Adipocyte (in vitro differentiated cells): ENCODE measurements at regions not wholly inside any gene's neighbourhood (a gene's known extent, or its start where the extent isn't known, plus 50 kb on each side); places are given as distances from the start of the nearest gene placed in this dataset.

Experiments used
- DNase-seq: peaks from one replicate; pipeline ENCODE4 v3.0.0-alpha.2; 2015; ENCODE audit warnings: low read depth
- H3K27me3 ChIP-seq: replicated peaks from 2 replicates; pipeline ENCODE4 v1.7.0; 2013; ENCODE audit warnings: mild to moderate bottlenecking, low read length, moderate library complexity; ENCODE audit not compliant: control insufficient read depth, insufficient read depth
- H3K36me3 ChIP-seq: 2 replicates; pipeline ENCODE4 v1.7.0; 2013; ENCODE audit warnings: low read length, mild to moderate bottlenecking, moderate library complexity; ENCODE audit not compliant: control insufficient read depth, insufficient read depth, severe bottlenecking
- H3K4me1 ChIP-seq: 2 replicates; pipeline ENCODE4 v1.7.0; 2013; ENCODE audit warnings: mild to moderate bottlenecking, low read length, moderate library complexity; ENCODE audit not compliant: control insufficient read depth, insufficient read depth
- H3K4me3 ChIP-seq: 2 replicates; pipeline ENCODE4 v1.7.0; 2013; ENCODE audit warnings: mild to moderate bottlenecking, low read length, moderate library complexity
- H3K9ac ChIP-seq: 2 replicates; pipeline ENCODE4 v1.7.0; 2013; ENCODE audit warnings: mild to moderate bottlenecking, low read length, moderate library complexity
- H3K9me3 ChIP-seq: 2 replicates; pipeline ENCODE4 v1.7.0; 2013; ENCODE audit warnings: mild to moderate bottlenecking, low read length, moderate library complexity; ENCODE audit not compliant: control insufficient read depth

- H3K36me3 ChIP-seq, result no peaks in the 10 kb centered on the region
- no peak overlapping the region for H3K9ac ChIP-seq
- peaks cover 12% of the 10 kb centered on the region for H3K9me3 ChIP-seq
- H3K4me1 ChIP-seq, result no peaks in the 10 kb centered on the region
- no peak for DNase-seq
- H3K4me3 ChIP-seq, result no peak overlapping the region
- H3K27me3 ChIP-seq, result peaks cover 40% of the 10 kb centered on the region
Measured at GRCh38 chr1:10857687-10858086, 61.2 kb upstream of the CASZ1 start.

DNA sequence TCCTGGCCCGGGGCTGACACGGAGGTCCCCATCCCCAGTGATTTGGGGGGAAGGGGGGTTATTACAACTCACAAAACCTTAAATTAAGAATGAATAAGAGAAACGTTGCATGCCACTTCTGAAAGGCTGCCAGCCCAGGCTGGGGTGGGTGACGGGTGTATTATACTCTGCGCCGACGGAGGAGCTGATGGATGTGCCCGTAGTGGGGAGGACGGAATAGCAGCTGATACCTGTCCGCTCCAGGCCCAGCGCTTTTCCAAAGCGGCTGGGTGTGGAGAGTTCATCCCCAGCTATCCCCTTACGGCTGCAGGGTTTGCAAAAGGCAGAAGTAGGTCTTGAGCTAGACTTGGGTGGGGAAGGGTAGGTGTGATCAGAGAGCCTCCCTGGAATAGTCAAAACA, 63.8 kb upstream of the CASZ1 start:
- Histone ChIP-seq H3K27me3 (peaks cover 65% of the 10 kb centered on the region), H3K9ac (no peak overlapping the region), H3K4me1 (no peaks in the 10 kb centered on the region), H3K4me3 (no peak overlapping the region), H3K9me3 (peaks cover 5% of the 10 kb centered on the region), H3K36me3 (no peaks in the 10 kb centered on the region)
- no peak for DNase-seq

DNA sequence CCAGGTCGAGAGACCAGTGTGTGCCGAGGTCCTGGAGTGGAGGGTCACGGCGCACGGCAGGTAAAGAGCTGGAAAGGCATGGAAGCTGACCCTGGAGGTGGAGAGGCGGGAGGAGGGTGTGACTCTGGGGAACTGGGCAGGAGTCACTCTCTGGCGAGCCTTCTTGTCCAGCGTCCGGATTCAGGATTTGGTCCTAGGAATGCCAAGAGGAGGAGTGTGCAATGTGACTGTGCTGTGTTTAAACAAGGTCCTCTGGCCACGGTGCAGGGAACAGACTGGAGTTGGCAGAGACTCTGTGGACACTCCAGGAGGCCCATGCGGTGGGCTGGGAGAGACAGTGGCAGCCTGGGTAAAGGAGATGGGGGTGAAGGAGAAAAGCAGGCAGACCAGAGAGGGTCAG, 64.2 kb upstream of the CASZ1 start:
- Histone ChIP-seq H3K9me3 (peaks cover under 1% of the 10 kb centered on the region), H3K36me3 (no peaks in the 10 kb centered on the region), H3K4me3 (no peak overlapping the region), H3K4me1 (no peaks in the 10 kb centered on the region), H3K9ac (no peak overlapping the region), H3K27me3 (peaks cover 70% of the 10 kb centered on the region)
- no peak for DNase-seq

- Histone ChIP-seq H3K9me3 (no peaks in the 10 kb centered on the region), H3K27me3 (peaks cover 73% of the 10 kb centered on the region), H3K4me1 (peaks cover 2% of the 10 kb centered on the region), H3K9ac (no peak overlapping the region), H3K36me3 (no peaks in the 10 kb centered on the region), H3K4me3 (no peak overlapping the region)
- DNase-seq, result no peak
Measured at GRCh38 chr1:10861822-10862221, 65.4 kb upstream of the CASZ1 start.

DNA sequence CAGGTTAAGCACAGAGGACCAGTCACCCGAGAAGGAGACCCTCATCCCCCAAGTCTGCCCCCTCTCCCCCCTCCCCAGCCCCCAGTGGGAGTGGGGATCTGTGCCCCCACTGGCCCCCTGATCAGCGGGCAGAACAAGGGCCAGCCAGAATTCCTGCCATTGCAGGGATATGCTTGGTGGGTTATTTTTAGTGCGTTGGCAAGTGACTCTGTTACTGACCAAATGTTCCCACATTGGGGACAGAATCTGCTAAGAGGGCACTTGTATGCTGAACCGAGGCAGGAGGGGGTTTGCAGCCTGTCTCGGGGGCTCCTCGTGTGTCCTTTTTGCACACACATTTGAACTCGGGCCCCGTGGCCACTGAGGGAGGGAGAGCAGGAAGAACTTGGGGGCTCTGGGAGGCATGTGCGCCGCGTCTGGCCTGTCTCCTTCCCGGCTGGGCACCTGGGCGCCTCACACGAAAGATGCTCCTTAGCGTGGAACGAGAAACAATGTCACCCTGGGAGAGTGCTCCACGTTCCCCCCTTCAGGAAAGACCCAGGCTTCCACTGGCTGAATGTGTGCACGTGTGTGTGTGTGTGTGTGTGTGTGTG, 66.4 kb upstream of the CASZ1 start:
- Histone ChIP-seq H3K9me3 (no peaks in the 10 kb centered on the region), H3K4me3 (no peak overlapping the region), H3K9ac (no peak overlapping the region), H3K4me1 (peaks cover 2% of the 10 kb centered on the region), H3K27me3 (peaks cover 74% of the 10 kb centered on the region), H3K36me3 (no peaks in the 10 kb centered on the region)
- DNase-seq, result no peak

GRCh38 chr1:10863886-10864285, 67.4 kb upstream of the CASZ1 start:
- H3K9ac ChIP-seq, result no peak overlapping the region
- no peaks in the 10 kb centered on the region for H3K9me3 ChIP-seq
- peaks cover 2% of the 10 kb centered on the region for H3K4me1 ChIP-seq
- no peak overlapping the region for H3K4me3 ChIP-seq
- peaks cover 74% of the 10 kb centered on the region for H3K27me3 ChIP-seq
- H3K36me3 ChIP-seq, result no peaks in the 10 kb centered on the region
- DNase-seq, result no peak

- no peak overlapping the region for H3K9ac ChIP-seq
- H3K9me3 ChIP-seq, result no peaks in the 10 kb centered on the region
- DNase-seq, result no peak
- H3K4me3 ChIP-seq, result no peak overlapping the region
- peaks cover 78% of the 10 kb centered on the region for H3K27me3 ChIP-seq
- no peaks in the 10 kb centered on the region for H3K36me3 ChIP-seq
- H3K4me1 ChIP-seq, result peaks cover 2% of the 10 kb centered on the region
Measured at GRCh38 chr1:10864776-10865175, 68.3 kb upstream of the CASZ1 start.

- H3K4me3 ChIP-seq, result no peak overlapping the region
- no peaks in the 10 kb centered on the region for H3K36me3 ChIP-seq
- no peak overlapping the region for H3K9ac ChIP-seq
- H3K27me3 ChIP-seq, result peaks cover 79% of the 10 kb centered on the region
- no peak for DNase-seq
- peaks cover 2% of the 10 kb centered on the region for H3K4me1 ChIP-seq
- no peaks in the 10 kb centered on the region for H3K9me3 ChIP-seq
Measured at GRCh38 chr1:10865518-10866320, 69.3 kb upstream of the CASZ1 start.

GRCh38 chr1:10866321-10867093, 70.1 kb upstream of the CASZ1 start:
- no peaks in the 10 kb centered on the region for H3K36me3 ChIP-seq
- DNase-seq, result peak; percentile 30
- H3K4me1 ChIP-seq, result peaks cover 2% of the 10 kb centered on the region
- no peak overlapping the region for H3K4me3 ChIP-seq
- no peak overlapping the region for H3K9ac ChIP-seq
- H3K27me3 ChIP-seq, result peaks cover 74% of the 10 kb centered on the region
- H3K9me3 ChIP-seq, result no peaks in the 10 kb centered on the region

- peaks cover 2% of the 10 kb centered on the region for H3K4me1 ChIP-seq
- H3K9ac ChIP-seq, result no peak overlapping the region
- H3K9me3 ChIP-seq, result no peaks in the 10 kb centered on the region
- H3K36me3 ChIP-seq, result no peaks in the 10 kb centered on the region
- peaks cover 67% of the 10 kb centered on the region for H3K27me3 ChIP-seq
- peak overlapping the region; percentile 59 for H3K4me3 ChIP-seq
- DNase-seq, result peak; percentile 82
Measured at GRCh38 chr1:10867138-10867721, 70.8 kb upstream of the CASZ1 start.
